K562 (cell line): ENCODE measurements at regions not wholly inside any gene's neighbourhood (a gene's known extent, or its start where the extent isn't known, plus 50 kb on each side); places are given as distances from the start of the nearest gene placed in this dataset.

ENCODE experiments used
- ATAC-seq: fragments of 200-7000 bp; cut with Tn5 transposase; 3 replicates; pipeline ENCODE4 v1.9.1; 2020; ENCODE audit warnings: moderate library complexity
- BruUV-seq: library from RNA; stranded (reverse); fragments of 400-500 nt; replicated peaks from 2 replicates; lab custom pipeline; 2021; lab: Mats Ljungman, UMichigan
- CTCF ChIA-PET: fragments of 300-600 bp; formaldehyde crosslinking; extraction: SDS; loops from one replicate; lab custom pipeline; 2021; ENCODE audit warnings: low intra/inter-chr PET ratio; lab: Yijun Ruan, JAX
- POLR2A ChIA-PET: fragments of 300-600, 350-650 bp; sonication (Branson Sonifier 250); formaldehyde crosslinking; extraction: SDS; loops from one replicate; lab custom pipeline; 2021; ENCODE audit warnings: antibody characterized with exemption, inconsistent platforms; lab: Yijun Ruan, JAX
- DNase-seq, 4 experiments: peaks; one replicate each; pipeline versions ENCODE4 v3.0.0 to v3.0.0-alpha.2; 2011 to 2018; ENCODE audit warnings: low spot score in 3 of 4, mixed read lengths in 3 of 4; ENCODE audit errors: extremely low read depth in 1 of 4
- FAIRE-seq: peaks from 2 replicates; lab custom pipeline; 2011; peaks lifted over from hg19 to GRCh38; lab: Jason Lieb, UNC
- H2AFZ ChIP-seq: 2 replicates; pipeline ENCODE4 v1.6.0; 2011; ENCODE audit warnings: low read depth, low read length, control low read depth, inconsistent platforms
- H3K27ac ChIP-seq: fragments of 200-600 bp; 3 replicates; pipeline ENCODE4 v1.8.0; 2011; ENCODE audit warnings: low read depth, mild to moderate bottlenecking, control low read depth, inconsistent platforms, low read length, moderate library complexity, mixed read lengths; ENCODE audit errors: extremely low read depth
- H3K27me3 ChIP-seq, 2 experiments: fragments of 300-600 bp in 1 of 2; 2 replicates in 1 of 2; 3 replicates in 1 of 2; pipeline versions ENCODE4 v1.6.0 to v1.8.0; 2011; ENCODE audit warnings: inconsistent platforms in 2 of 2, low read length in 2 of 2, mild to moderate bottlenecking in 1 of 2, mixed read lengths in 1 of 2, moderate library complexity in 1 of 2; ENCODE audit not compliant: control insufficient read depth in 2 of 2, insufficient read depth in 2 of 2
- H3K36me3 ChIP-seq: fragments of 300-600 bp; 3 replicates; pipeline ENCODE4 v1.8.0; 2011; ENCODE audit warnings: mild to moderate bottlenecking, low read length, inconsistent platforms; ENCODE audit not compliant: control insufficient read depth, insufficient read depth
- H3K4me1 ChIP-seq, 2 experiments: fragments of 200-600 bp in 1 of 2; replicated peaks in 1 of 2; 2 replicates in 1 of 2; 3 replicates in 1 of 2; pipeline versions ENCODE4 v1.5.1 to v1.8.0; 2011; ENCODE audit warnings: inconsistent platforms in 2 of 2, low read length in 2 of 2, mild to moderate bottlenecking in 1 of 2, mixed read lengths in 1 of 2, moderate library complexity in 1 of 2; ENCODE audit not compliant: control insufficient read depth in 2 of 2, insufficient read depth in 2 of 2
- H3K4me2 ChIP-seq: 2 replicates; pipeline ENCODE4 v1.6.1; 2011; ENCODE audit warnings: low read length, control low read depth, inconsistent platforms, mixed read lengths; ENCODE audit not compliant: insufficient read depth
- H3K4me3 ChIP-seq: fragments of 200-600 bp; sonication (generic), shearing (Covaris generic); 2 replicates; pipeline ENCODE4 v1.5.1; 2016; ENCODE audit warnings: control low read depth, inconsistent platforms
- H3K79me2 ChIP-seq: fragments of 200-600 bp; 3 replicates; pipeline ENCODE4 v1.8.0; 2011; ENCODE audit warnings: low read length, inconsistent platforms; ENCODE audit not compliant: control insufficient read depth, insufficient read depth
- H3K9ac ChIP-seq, 2 experiments: 2 replicates each; pipeline versions ENCODE4 v1.6.0 to v1.6.1; 2011; ENCODE audit warnings: low read depth in 2 of 2, low read length in 2 of 2, control low read depth in 1 of 2, inconsistent platforms in 1 of 2, mild to moderate bottlenecking in 1 of 2, mixed read lengths in 1 of 2; ENCODE audit not compliant: insufficient read depth in 1 of 2
- H3K9me1 ChIP-seq: one replicate; pipeline ENCODE4 v1.6.0; 2011; ENCODE audit warnings: inconsistent platforms, mild to moderate bottlenecking, low read length, moderate library complexity; ENCODE audit not compliant: control insufficient read depth, insufficient read depth
- H3K9me3 ChIP-seq: replicated peaks from 2 replicates; pipeline ENCODE4 v1.5.1; 2011; ENCODE audit warnings: low read depth, low read length, inconsistent platforms; ENCODE audit not compliant: control insufficient read depth, insufficient read depth
- H4K20me1 ChIP-seq: replicated peaks from 2 replicates; pipeline ENCODE4 v1.6.1; 2011; ENCODE audit warnings: low read length, inconsistent platforms, mixed read lengths; ENCODE audit not compliant: control insufficient read depth, insufficient read depth
- CHD1 ChIP-seq: fragments of 200-600 bp; sonication (generic); IDR thresholded peaks from one replicate; pipeline ENCODE4 v1.6.1; 2012; ENCODE audit warnings: mild to moderate bottlenecking, moderate library complexity, low read length, inconsistent platforms
- WGBS: fragments of 100-300 bp; shearing (Covaris generic); methylation state at CpG from one replicate; pipeline ENCODE4 v1.1.6; 2016; ENCODE audit warnings: low coverage, mixed read lengths; ENCODE audit not compliant: insufficient coverage; ENCODE audit errors: missing lambda C conversion rate; 5-methylcytosine and 5-hydroxymethylcytosine counted together
- in situ Hi-C: fragments of 300-500 bp; cut with MboI; formaldehyde crosslinking; loops from 4 replicates; pipeline ENCODE4 v1.15.0; 2018; ENCODE audit warnings: inconsistent platforms, mixed read lengths
- intact Hi-C: fragments of 100-400 bp; cut with micrococcal nuclease; formaldehyde crosslinking; loops from 2 replicates; pipeline ENCODE4 v1.14.2; 2022
- TF ChIP-seq, protein P1 (sequence below): fragments of 450-650 bp; formaldehyde crosslinking; IDR thresholded peaks from 2 replicates; pipeline ENCODE4 v1.4.0; 2020; ENCODE audit warnings: mild to moderate bottlenecking, moderate library complexity

DNA sequence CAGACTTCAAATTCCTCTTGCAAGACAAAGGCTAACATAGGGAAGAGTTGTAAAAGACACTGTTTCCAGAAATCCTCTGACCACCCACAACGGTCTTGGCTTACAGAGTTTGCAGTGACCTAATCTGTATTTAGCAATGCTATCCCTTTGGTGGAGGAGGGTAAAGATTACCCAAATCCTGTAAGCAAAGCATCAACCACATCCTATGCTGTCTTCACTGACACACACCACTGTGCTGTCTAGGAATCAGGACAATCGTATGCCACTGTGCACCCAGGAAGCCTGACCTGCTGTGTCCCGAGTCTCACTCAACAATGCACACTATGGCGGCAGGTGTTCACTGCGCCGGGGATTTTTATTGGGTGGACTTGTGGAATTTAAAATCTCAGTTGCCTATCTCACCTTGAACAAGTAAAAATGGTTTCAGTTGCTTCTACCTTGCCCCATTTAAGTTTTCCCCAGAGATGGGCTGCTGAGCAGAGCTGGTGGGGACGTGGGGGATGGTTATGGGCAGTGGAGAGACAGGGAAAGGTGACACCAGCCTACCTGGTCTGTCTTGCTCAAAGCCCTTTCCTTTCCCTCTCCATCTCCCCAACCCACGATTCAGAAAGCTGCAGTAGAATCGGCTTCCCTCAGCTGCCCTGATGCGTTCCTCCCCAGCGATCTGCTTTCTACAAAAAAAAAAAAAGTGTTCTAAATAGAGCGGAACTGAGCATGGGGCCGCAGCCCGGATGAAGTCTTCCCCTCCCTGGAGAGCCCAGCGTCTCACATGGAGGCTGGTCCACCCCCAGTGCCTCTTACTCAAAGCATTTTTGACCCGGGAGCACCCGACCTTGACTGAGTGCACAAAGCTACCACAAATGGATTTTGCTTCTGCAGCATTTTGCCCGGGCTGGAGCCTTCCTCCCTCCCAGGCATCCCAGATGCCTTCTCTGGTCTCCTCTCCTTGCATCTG lies 271.5 kb downstream of the SOX9 start:
- in situ Hi-C loops = no loop called here
- H3K4me2 ChIP-seq = no peak overlapping the region
- H4K20me1 ChIP-seq = no peaks in the 10 kb centered on the region
- no peak overlapping the region for H3K9ac ChIP-seq
- H3K4me1 ChIP-seq = no peaks in the 10 kb centered on the region
- ATAC-seq (no peak), FAIRE-seq (no peak)
- CTCF ChIA-PET = interaction anchor here (0.7 kb wide), 1 partner anchor 987 kb away, joined by 5 read pairs; no protein-coding TSS in a partner anchor
- H2AFZ ChIP-seq = no peak overlapping the region
- TF ChIP-seq, protein P1, sequence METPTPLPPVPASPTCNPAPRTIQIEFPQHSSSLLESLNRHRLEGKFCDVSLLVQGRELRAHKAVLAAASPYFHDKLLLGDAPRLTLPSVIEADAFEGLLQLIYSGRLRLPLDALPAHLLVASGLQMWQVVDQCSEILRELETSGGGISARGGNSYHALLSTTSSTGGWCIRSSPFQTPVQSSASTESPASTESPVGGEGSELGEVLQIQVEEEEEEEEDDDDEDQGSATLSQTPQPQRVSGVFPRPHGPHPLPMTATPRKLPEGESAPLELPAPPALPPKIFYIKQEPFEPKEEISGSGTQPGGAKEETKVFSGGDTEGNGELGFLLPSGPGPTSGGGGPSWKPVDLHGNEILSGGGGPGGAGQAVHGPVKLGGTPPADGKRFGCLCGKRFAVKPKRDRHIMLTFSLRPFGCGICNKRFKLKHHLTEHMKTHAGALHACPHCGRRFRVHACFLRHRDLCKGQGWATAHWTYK (CRISPR knock-in tag) = no peak
- TF ChIP-seq CHD1 = no peak
- TF ChIP-seq, all 486 proteins: peak for 0
- Histone ChIP-seq H3K9me1 (no peaks in the 10 kb centered on the region), H3K36me3 (no peaks in the 10 kb centered on the region), H3K4me3 (no peak overlapping the region), H3K27me3 (0 out of 5 replicates have a peak, but pooled peaks cover 0 to 4% of the 10 kb centered on the region in 2 experiments), H3K27ac (no peak overlapping the region), H3K9me3 (no peaks in the 10 kb centered on the region), H3K79me2 (no peaks in the 10 kb centered on the region)
- POLR2A ChIA-PET = interaction anchor here (0.6 to 0.9 kb wide), 2 partner anchors 9 to 59 kb away, joined by 3 read pairs; no protein-coding TSS in a partner anchor
- 0% methylated on average over 18 of the region's 18 CpGs for WGBS
- intact Hi-C loops = no loop called here
- no TSS peak for BruUV-seq
- no peak for DNase-seq
